Liver (tissue), 8 donors: ENCODE measurements at regions not wholly inside any gene's neighbourhood (a gene's known extent, or its start where the extent isn't known, plus 50 kb on each side); places are given as distances from the start of the nearest gene placed in this dataset.

Experiments used
- DNase-seq: peaks from one replicate; pipeline ENCODE4 v3.0.0-alpha.2; 2017; ENCODE audit warnings: low spot score
- H3K27ac ChIP-seq, 2 donors: one replicate each; pipeline ENCODE4 v1.7.0; 2013; ENCODE audit warnings: inconsistent platforms in 2 of 2, low read length in 2 of 2, control low read depth in 1 of 2, low read depth in 1 of 2, mild to moderate bottlenecking in 1 of 2
- H3K27me3 ChIP-seq, 4 donors: one replicate each; pipeline versions ENCODE4 v1.6.1 to v1.7.0; 2013; ENCODE audit warnings: low read length in 3 of 4, inconsistent platforms in 1 of 4, mild to moderate bottlenecking in 1 of 4, moderate library complexity in 1 of 4; ENCODE audit not compliant: control insufficient read depth in 4 of 4, insufficient read depth in 4 of 4
- H3K36me3 ChIP-seq, 4 donors: one replicate each; pipeline versions ENCODE4 v1.6.1 to v1.7.0; 2013; ENCODE audit warnings: low read length in 3 of 4, mild to moderate bottlenecking in 3 of 4, low read depth in 1 of 4, moderate library complexity in 1 of 4; ENCODE audit not compliant: control insufficient read depth in 4 of 4, insufficient read depth in 3 of 4
- H3K4me1 ChIP-seq, 4 donors: one replicate each; pipeline versions ENCODE4 v1.6.1 to v1.7.0; 2013; ENCODE audit warnings: low read length in 3 of 4, mild to moderate bottlenecking in 3 of 4, moderate library complexity in 1 of 4; ENCODE audit not compliant: control insufficient read depth in 4 of 4, insufficient read depth in 4 of 4
- H3K4me3 ChIP-seq, 3 donors: one replicate each; pipeline versions ENCODE4 v1.6.1 to v1.7.0; 2013; ENCODE audit warnings: low read length in 3 of 3, control low read depth in 1 of 3, low read depth in 1 of 3, mild to moderate bottlenecking in 1 of 3
- H3K9ac ChIP-seq, 2 donors: one replicate each; pipeline ENCODE4 v1.7.0; 2013; ENCODE audit warnings: low read length in 2 of 2, mild to moderate bottlenecking in 2 of 2, moderate library complexity in 2 of 2, control low read depth in 1 of 2, low read depth in 1 of 2
- H3K9me3 ChIP-seq, 4 donors: one replicate each; pipeline versions ENCODE4 v1.6.1 to v1.7.0; 2013; ENCODE audit warnings: low read length in 3 of 4; ENCODE audit not compliant: control insufficient read depth in 4 of 4
- CTCF ChIP-seq: fragments of 150-350 bp; IDR thresholded peaks from 2 replicates; pipeline ENCODE4 v1.5.1; 2017; ENCODE audit warnings: improper control_type of control experiment, low read depth, low read length; ENCODE audit not compliant: missing input control
- FOXA1 ChIP-seq: IDR thresholded peaks from 2 replicates; pipeline ENCODE4 v1.6.1; 2016; ENCODE audit warnings: antibody characterized with exemption
- HNF4A ChIP-seq, 2 donors: conservative IDR thresholded peaks; 2 replicates each; pipeline ENCODE4 v1.6.1; 2016; ENCODE audit warnings: antibody characterized with exemption in 2 of 2, mild to moderate bottlenecking in 2 of 2
- HNF4G ChIP-seq: IDR thresholded peaks from 2 replicates; pipeline ENCODE4 v1.6.1; 2016; ENCODE audit warnings: antibody characterized with exemption
- RAD21 ChIP-seq, 2 donors: IDR thresholded peaks; 2 replicates each; pipeline ENCODE4 v1.6.1; 2016; ENCODE audit warnings: antibody characterized with exemption in 2 of 2, mild to moderate bottlenecking in 2 of 2
- SP1 ChIP-seq: IDR thresholded peaks from 2 replicates; pipeline ENCODE4 v1.6.1; 2018; ENCODE audit warnings: antibody characterized with exemption, mild to moderate bottlenecking
- WGBS: extraction: QIAGEN DNeasy Blood & Tissue Kit; methylation state at CpG from one replicate; pipeline ENCODE4 v1.1.7; 2013; 5-methylcytosine and 5-hydroxymethylcytosine counted together
- donor health status: healthy.
- donor health status: healthy.
- donor health status: healthy.
- donor health status: healthy.
- donor health status: healthy.

DNA sequence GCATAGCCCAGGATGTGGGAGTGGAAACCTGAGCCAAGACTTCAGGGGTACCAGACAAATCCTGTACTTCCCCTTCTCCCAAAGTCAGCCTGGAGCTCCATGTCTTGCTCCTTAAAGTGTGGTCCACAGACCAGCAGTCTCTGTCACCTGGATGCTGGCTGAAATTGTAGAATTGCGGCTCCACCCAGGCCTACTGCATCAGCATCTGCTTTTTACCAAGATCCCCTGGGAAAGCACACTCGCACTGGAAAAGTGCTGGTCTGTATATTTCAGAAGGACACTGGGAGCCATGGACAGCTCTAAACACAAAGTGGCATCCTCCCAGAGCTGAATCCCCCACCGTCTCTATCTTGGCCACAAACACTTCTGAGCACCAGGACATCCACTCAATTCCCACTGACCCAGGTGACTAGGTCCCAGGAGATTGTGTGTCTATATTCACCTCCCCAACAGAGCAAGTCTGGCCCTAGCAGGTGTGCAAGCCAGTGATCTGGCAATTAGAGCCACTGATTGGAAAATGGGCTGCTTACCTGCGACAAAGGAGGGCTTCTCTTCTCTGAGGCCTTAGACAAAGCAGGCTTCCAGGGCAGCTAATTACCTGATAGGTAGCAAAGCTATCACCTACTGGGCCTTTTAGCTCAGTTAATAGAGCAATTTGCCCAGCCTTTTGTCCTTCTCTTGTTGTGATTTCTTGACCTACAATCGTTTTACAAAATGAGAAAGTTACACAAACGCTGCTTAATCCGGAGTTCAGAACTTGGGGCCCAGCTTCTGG lies 443.3 kb downstream of the MN1 start:
- Histone ChIP-seq H3K9me3 (peaks cover 0 to 8% (median 4%) of the 10 kb centered on the region in 4 donors), H3K27me3 (peaks cover 0 to 4% (median 0%) of the 10 kb centered on the region in 4 donors), H3K4me1 (no peaks in the 10 kb centered on the region), H3K36me3 (no peaks in the 10 kb centered on the region), H3K27ac (no peak overlapping the region), H3K9ac (no peak overlapping the region), H3K4me3 (no peak overlapping the region)
- no peak for DNase-seq
- WGBS, result 83% methylated on average over 7 of the region's 7 CpGs
- TF ChIP-seq FOXA1, result no peak
- no peak for TF ChIP-seq HNF4G

DNA sequence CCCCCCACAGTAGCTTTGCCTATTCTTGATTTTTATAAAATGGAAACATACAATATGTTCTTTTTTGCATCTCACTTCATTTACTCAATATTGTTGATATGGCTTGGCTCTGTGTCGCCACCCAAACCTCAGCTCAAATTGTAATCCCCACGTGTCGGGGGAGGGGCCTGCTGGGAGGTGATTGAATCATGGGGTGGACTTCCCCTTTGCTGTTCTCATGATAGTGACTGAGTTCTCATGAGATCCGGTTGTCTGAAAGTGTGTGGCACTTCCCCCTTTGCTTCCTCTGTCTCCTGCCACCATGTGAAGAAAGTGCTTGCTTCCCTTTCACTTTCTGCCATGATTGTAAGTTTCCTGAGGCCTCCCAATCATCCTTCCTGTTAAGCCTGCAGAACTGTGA lies 431.3 kb downstream of the MN1 start:
- Histone ChIP-seq H3K4me3 (no peak overlapping the region), H3K36me3 (no peaks in the 10 kb centered on the region), H3K9ac (no peak overlapping the region), H3K9me3 (peaks cover 0 to 4% (median 0%) of the 10 kb centered on the region in 4 donors), H3K27ac (no peak overlapping the region), H3K4me1 (no peaks in the 10 kb centered on the region), H3K27me3 (peaks cover 0 to 4% (median 0%) of the 10 kb centered on the region in 4 donors)
- TF ChIP-seq FOXA1, result no peak
- TF ChIP-seq RAD21 (IDR thresholded peaks at IDR 0.05), result no peak
- no peak for DNase-seq
- 58% methylated on average over 4 of the region's 4 CpGs for WGBS

GRCh38 chr22:27370987-27371386 lies 430.6 kb downstream of the MN1 start:
- H3K36me3 ChIP-seq, result no peaks in the 10 kb centered on the region
- peaks cover 0 to 2% (median 0%) of the 10 kb centered on the region in 4 donors for H3K27me3 ChIP-seq
- 89% methylated on average over 4 of the region's 4 CpGs for WGBS
- TF ChIP-seq RAD21 (IDR thresholded peaks at IDR 0.05) (no peak), CTCF (no peak), HNF4A (conservative IDR thresholded peaks at IDR 0.05) (no peak), SP1 (no peak)
- H3K9me3 ChIP-seq, result peaks cover 0 to 4% (median 0%) of the 10 kb centered on the region in 4 donors
- no peaks in the 10 kb centered on the region for H3K4me1 ChIP-seq
- no peak overlapping the region for H3K27ac ChIP-seq
- no peak overlapping the region for H3K9ac ChIP-seq
- no peak for DNase-seq
- no peak overlapping the region for H3K4me3 ChIP-seq

GRCh38 chr22:27372364-27372763 lies 429.2 kb downstream of the MN1 start:
- Histone ChIP-seq H3K27me3 (no peaks in the 10 kb centered on the region), H3K4me1 (no peaks in the 10 kb centered on the region), H3K4me3 (no peak overlapping the region), H3K9ac (no peak overlapping the region), H3K36me3 (no peaks in the 10 kb centered on the region), H3K9me3 (peaks cover 0 to 4% (median 0%) of the 10 kb centered on the region in 4 donors), H3K27ac (no peak overlapping the region)
- no peak for DNase-seq
- TF ChIP-seq FOXA1, result no peak
